ENCODE measurements at regions not wholly inside any gene's neighbourhood (a gene's known extent, or its start where the extent isn't known, plus 50 kb on each side); places are given as distances from the start of the nearest gene placed in this dataset.

- TF ChIP-seq CTCF (IDR thresholded peaks at IDR 0.05) = no peak
- TF ChIP-seq POLR2AphosphoS5 (IDR thresholded peaks at IDR 0.05) = no peak
These were observed 105.9 kb upstream of the CELF4 start for GRCh38 chr18:37671530-37671929.
